HCT116 (cell line): ENCODE measurements at regions not wholly inside any gene's neighbourhood (a gene's known extent, or its start where the extent isn't known, plus 50 kb on each side); places are given as distances from the start of the nearest gene placed in this dataset.

Experiments
- ATAC-seq: fragments of 200-7000 bp; cut with Tn5 transposase; 2 replicates; pipeline ENCODE4 v1.9.1; 2020; ENCODE audit warnings: mild to moderate bottlenecking, moderate library complexity
- BruUV-seq: library from RNA; stranded (reverse); fragments of 400-500 nt; replicated peaks from 2 replicates; lab custom pipeline; 2021; lab: Mats Ljungman, UMichigan
- CTCF ChIA-PET: fragments of 300-600 bp; sonication (Branson Sonifier 250); formaldehyde crosslinking; loops from one replicate; lab custom pipeline; 2021; ENCODE audit warnings: antibody characterized with exemption; lab: Charles Lee
- POLR2A ChIA-PET: fragments of 300-600, 350-600 bp; sonication (Branson Sonifier 250); formaldehyde crosslinking; loops from one replicate; lab custom pipeline; 2021; ENCODE audit warnings: antibody characterized with exemption; lab: Charles Lee
- RAD21 ChIA-PET, 2 experiments: fragments of 300-600 bp; sonication (Branson Sonifier 250); formaldehyde crosslinking; loops; one replicate each; lab custom pipeline; 2023; ENCODE audit warnings: low total read pairs in 2 of 2; ENCODE audit not compliant: uncharacterized antibody in 2 of 2, unreplicated experiment in 2 of 2, low non-redundant PET in 1 of 2; lab: Charles Lee
- DNase-seq: peaks from one replicate; pipeline ENCODE4 v3.0.0-alpha.2; 2010; ENCODE audit warnings: low read depth, low spot score
- H2AFZ ChIP-seq: fragments of 200-600 bp; shearing (Covaris generic), sonication (generic); 2 replicates; pipeline ENCODE4 v1.6.1; 2017; ENCODE audit warnings: low read depth, mixed run types, mixed read lengths, antibody characterized with exemption, low read length; ENCODE audit not compliant: poor library complexity, severe bottlenecking
- H3K27ac ChIP-seq: 2 replicates; pipeline ENCODE4 v1.5.1; 2012; ENCODE audit warnings: low read depth, low read length
- H3K27me3 ChIP-seq: fragments of 200-600 bp; sonication (generic); 2 replicates; pipeline ENCODE4 v1.6.1; 2016; ENCODE audit warnings: mixed run types, low read length, mixed read lengths; ENCODE audit not compliant: insufficient read depth
- H3K36me3 ChIP-seq, 2 experiments: fragments of 200-500 bp in 1 of 2; fragments of 200-600 bp in 1 of 2; sonication (Bioruptor generic) in 1 of 2; sonication (generic) in 1 of 2; 2 replicates each; pipeline versions ENCODE4 v1.5.1 to v1.6.1; 2014 to 2016; ENCODE audit warnings: low read length in 2 of 2, inconsistent platforms in 1 of 2, mixed read lengths in 1 of 2, mixed run types in 1 of 2; ENCODE audit not compliant: insufficient read depth in 2 of 2, control insufficient read depth in 1 of 2
- H3K4me1 ChIP-seq, 2 experiments: fragments of 200-600 bp in 1 of 2; sonication (generic) in 1 of 2; 2 replicates each; pipeline versions ENCODE4 v1.5.1 to v1.6.1; 2012 to 2017; ENCODE audit warnings: low read length in 2 of 2, inconsistent platforms in 1 of 2, mild to moderate bottlenecking in 1 of 2, mixed read lengths in 1 of 2, mixed run types in 1 of 2, moderate library complexity in 1 of 2; ENCODE audit not compliant: insufficient read depth in 2 of 2, control insufficient read depth in 1 of 2
- H3K4me2 ChIP-seq: fragments of 200-600 bp; sonication (generic); 2 replicates; pipeline ENCODE4 v1.6.1; 2017; ENCODE audit warnings: mixed run types, low read length, mixed read lengths
- H3K4me3 ChIP-seq, 2 experiments: fragments of 200-600 bp in 1 of 2; sonication (generic) in 1 of 2; replicated peaks in 1 of 2; 2 replicates each; pipeline ENCODE4 v1.5.1; 2011 to 2016; ENCODE audit warnings: low read length in 2 of 2, control low read depth in 1 of 2, low read depth in 1 of 2, mild to moderate bottlenecking in 1 of 2, mixed read lengths in 1 of 2, mixed run types in 1 of 2
- H3K79me2 ChIP-seq: fragments of 200-600 bp; sonication (generic); 2 replicates; pipeline ENCODE4 v1.6.1; 2017; ENCODE audit warnings: mild to moderate bottlenecking, mixed run types, low read length, moderate library complexity, mixed read lengths; ENCODE audit not compliant: insufficient read depth
- H3K9ac ChIP-seq: fragments of 200-600 bp; sonication (generic); 2 replicates; pipeline ENCODE4 v1.6.1; 2016; ENCODE audit warnings: low read length, mixed read lengths
- H3K9me2 ChIP-seq: fragments of 200-600 bp; sonication (generic), shearing (Covaris generic); 2 replicates; pipeline ENCODE4 v1.6.1; 2017; ENCODE audit warnings: mixed run types, mild to moderate bottlenecking, moderate library complexity; ENCODE audit not compliant: insufficient read depth
- H3K9me3 ChIP-seq, 2 experiments: fragments of 200-500 bp in 1 of 2; fragments of 200-600 bp in 1 of 2; sonication (Bioruptor generic) in 1 of 2; sonication (generic) in 1 of 2; 2 replicates each; pipeline ENCODE4 v1.6.1; 2014 to 2017; ENCODE audit warnings: low read length in 2 of 2, mixed read lengths in 2 of 2, inconsistent platforms in 1 of 2, low read depth in 1 of 2, mild to moderate bottlenecking in 1 of 2, mixed run types in 1 of 2, moderate library complexity in 1 of 2; ENCODE audit not compliant: control insufficient read depth in 1 of 2, insufficient read depth in 1 of 2
- H4K20me1 ChIP-seq: fragments of 200-600 bp; sonication (generic), shearing (Covaris generic); 2 replicates; pipeline ENCODE4 v1.6.1; 2017; ENCODE audit warnings: mixed run types, mild to moderate bottlenecking, moderate library complexity; ENCODE audit not compliant: insufficient read depth
- CEBPB ChIP-seq: IDR thresholded peaks from 2 replicates; pipeline ENCODE4 v1.6.1; 2012; ENCODE audit warnings: low read depth
- EZH2 ChIP-seq: fragments of 200-600 bp; sonication (generic); IDR thresholded peaks from 2 replicates; pipeline ENCODE4 v1.6.1; 2017; ENCODE audit warnings: antibody characterized with exemption, mixed run types
- EZH2phosphoT487 ChIP-seq: fragments of 200-600 bp; IDR thresholded peaks from 2 replicates; pipeline ENCODE4 v1.6.1; 2018; ENCODE audit warnings: antibody characterized with exemption, borderline replicate concordance
- FOSL1 ChIP-seq: IDR thresholded peaks from 2 replicates; pipeline ENCODE4 v1.6.1; 2012; ENCODE audit warnings: low read depth
- JUND ChIP-seq: IDR thresholded peaks from 2 replicates; pipeline ENCODE4 v1.6.1; 2012
- MAX ChIP-seq: IDR thresholded peaks from 2 replicates; pipeline ENCODE4 v1.6.1; 2012
- RAD21 ChIP-seq: IDR thresholded peaks from 2 replicates; pipeline ENCODE4 v1.6.1; 2012; ENCODE audit warnings: low read depth, mild to moderate bottlenecking
- TCF7L2 ChIP-seq: IDR thresholded peaks from 2 replicates; pipeline ENCODE4 v1.7.0; 2011; ENCODE audit warnings: borderline replicate concordance, inconsistent platforms; ENCODE audit not compliant: insufficient read depth, insufficient read length; ENCODE audit errors: extremely low read depth
- YY1 ChIP-seq: IDR thresholded peaks from 2 replicates; pipeline ENCODE4 v1.6.1; 2011; ENCODE audit warnings: low read length, low read depth, moderate library complexity, mild to moderate bottlenecking; ENCODE audit not compliant: insufficient replicate concordance; ENCODE audit errors: extremely low read depth
- ZBTB33 ChIP-seq: IDR thresholded peaks from 2 replicates; pipeline ENCODE4 v1.6.1; 2011; ENCODE audit warnings: mild to moderate bottlenecking, low read length, moderate library complexity; ENCODE audit not compliant: insufficient replicate concordance; ENCODE audit errors: extremely low read depth
- ZFX ChIP-seq: fragments of 450-650 bp; IDR thresholded peaks from 2 replicates; pipeline ENCODE4 v1.6.1; 2017
- intact Hi-C: fragments of 100-400 bp; cut with micrococcal nuclease; formaldehyde crosslinking; loops from 2 replicates; pipeline ENCODE4 v1.10.0; 2022

GRCh38 chr15:97084650-97085049, 754.1 kb downstream of the NR2F2 start:
- Histone ChIP-seq H3K27ac (no peak overlapping the region), H3K4me1 (no peaks in the 10 kb centered on the region), H3K4me3 (no peak overlapping the region), H3K9me3 (peaks cover 0 to 9% of the 10 kb centered on the region in 2 experiments; a peak in 2 of 4 replicates), H2AFZ (no peak overlapping the region), H3K27me3 (no peaks in the 10 kb centered on the region), H3K4me2 (no peak overlapping the region), H3K79me2 (no peaks in the 10 kb centered on the region), H3K9me2 (no peaks in the 10 kb centered on the region), H3K36me3 (no peaks in the 10 kb centered on the region), H3K9ac (no peak overlapping the region), H4K20me1 (no peaks in the 10 kb centered on the region)
- ATAC-seq (no peak), DNase-seq (no peak)
- CTCF ChIA-PET = no interaction called here
- no peak for TF ChIP-seq FOSL1
- POLR2A ChIA-PET = no interaction called here
- RAD21 ChIA-PET = no interaction called here
- intact Hi-C loops = no loop called here
- BruUV-seq = no TSS peak

DNA sequence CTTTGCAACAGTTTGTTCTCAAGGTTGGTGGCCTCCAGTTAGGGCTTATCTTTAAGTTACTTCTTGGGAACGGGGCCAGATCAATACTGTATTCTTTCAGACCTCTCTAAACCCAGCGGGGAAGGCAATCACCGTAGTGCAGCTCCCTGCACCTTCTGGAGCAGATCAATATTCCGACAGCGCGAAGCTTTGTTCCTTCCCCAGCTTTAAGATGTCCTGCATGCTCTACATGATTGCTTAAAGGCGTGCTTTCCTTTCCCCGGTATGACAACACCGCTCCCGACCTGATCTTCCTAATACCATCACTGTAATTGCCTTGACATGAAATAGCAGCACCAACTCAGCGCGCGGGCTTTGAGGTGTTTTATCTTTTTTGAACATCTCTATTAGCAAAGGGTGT, 755.2 kb downstream of the NR2F2 start:
- H3K4me1 ChIP-seq = no peaks in the 10 kb centered on the region
- TF ChIP-seq EZH2phosphoT487 = no peak
- TF ChIP-seq CEBPB = no peak
- no peak for TF ChIP-seq RAD21
- no peak for TF ChIP-seq JUND
- TF ChIP-seq ZFX = no peak
- TF ChIP-seq TCF7L2 = no peak
- TF ChIP-seq EZH2 = no peak
- TF ChIP-seq ZBTB33 = no peak
- TF ChIP-seq MAX = no peak
- no peak for TF ChIP-seq YY1
- H3K27ac ChIP-seq = no peak overlapping the region
- no peaks in the 10 kb centered on the region for H4K20me1 ChIP-seq
- no peaks in the 10 kb centered on the region; a peak in 2 of 4 replicates for H3K9me3 ChIP-seq
- H2AFZ ChIP-seq = no peak overlapping the region
- H3K9me2 ChIP-seq = no peaks in the 10 kb centered on the region
- CTCF ChIA-PET = no interaction called here
- POLR2A ChIA-PET = no interaction called here
- H3K36me3 ChIP-seq = no peaks in the 10 kb centered on the region
- H3K4me2 ChIP-seq = no peak overlapping the region
- ATAC-seq = no peak
- no peaks in the 10 kb centered on the region for H3K79me2 ChIP-seq
- DNase-seq = no peak
- no TSS peak for BruUV-seq
- RAD21 ChIA-PET = no interaction called here
- no peaks in the 10 kb centered on the region for H3K27me3 ChIP-seq
- H3K4me3 ChIP-seq = no peak overlapping the region
- intact Hi-C loops = no loop called here
- no peak overlapping the region for H3K9ac ChIP-seq
